Left ventricle myocardium superior (tissue), 1 donor: ENCODE measurements at regions not wholly inside any gene's neighbourhood (a gene's known extent, or its start where the extent isn't known, plus 50 kb on each side); places are given as distances from the start of the nearest gene placed in this dataset.

Experiments
- ATAC-seq: fragments of 200-7000 bp; cut with Tn5 transposase; one replicate; pipeline ENCODE4 v1.9.1; 2020; ENCODE audit warnings: mild to moderate bottlenecking, moderate library complexity
- DNase-seq: peaks from one replicate; pipeline ENCODE4 v3.0.0-alpha.2; 2020
- intact Hi-C: fragments of 100-400 bp; cut with micrococcal nuclease; formaldehyde crosslinking; loops from one replicate; pipeline ENCODE4 v1.11.0; 2022
- donor health status: DM: no; HTN: yes; CAD: no; lungs with severe emphysema.

GRCh38 chr10:108410236-108410635, 1245.7 kb upstream of the SORCS1 start:
- intact Hi-C loops: no loop called here
- DNase-seq (no peak), ATAC-seq (no peak)

- intact Hi-C loops: no loop called here
- no peak for DNase-seq
- no peak for ATAC-seq
Observed at GRCh38 chr10:108409306-108409705, 1244.8 kb upstream of the SORCS1 start.

GRCh38 chr10:108404155-108404554, 1239.6 kb upstream of the SORCS1 start:
- ATAC-seq (no peak), DNase-seq (no peak)
- intact Hi-C loops: no loop called here

- intact Hi-C loops: no loop called here
- ATAC-seq: no peak
- no peak for DNase-seq
Observed at GRCh38 chr10:108399465-108399864, 1235.0 kb upstream of the SORCS1 start.

DNA sequence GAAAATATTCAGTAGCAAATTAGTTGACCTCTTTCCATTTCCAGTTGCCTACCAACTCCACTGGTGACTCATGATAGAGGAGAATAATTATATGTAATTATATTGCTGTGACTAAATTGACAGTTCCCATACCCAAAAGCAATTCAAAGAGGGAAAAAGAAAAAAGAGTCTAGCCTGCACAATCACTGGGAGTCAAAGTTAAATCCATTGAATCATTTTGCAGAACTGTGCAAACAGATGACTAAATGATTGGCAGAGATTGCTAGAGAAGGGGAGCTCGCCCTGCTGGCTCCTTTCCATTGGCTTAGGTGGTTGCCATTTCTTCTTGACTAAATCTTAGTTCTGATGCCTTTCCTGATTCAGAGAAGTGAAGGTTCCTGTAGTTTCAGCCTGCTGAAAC, 1228.6 kb upstream of the SORCS1 start:
- ATAC-seq (no peak), DNase-seq (no peak)
- intact Hi-C loops: no loop called here

DNA sequence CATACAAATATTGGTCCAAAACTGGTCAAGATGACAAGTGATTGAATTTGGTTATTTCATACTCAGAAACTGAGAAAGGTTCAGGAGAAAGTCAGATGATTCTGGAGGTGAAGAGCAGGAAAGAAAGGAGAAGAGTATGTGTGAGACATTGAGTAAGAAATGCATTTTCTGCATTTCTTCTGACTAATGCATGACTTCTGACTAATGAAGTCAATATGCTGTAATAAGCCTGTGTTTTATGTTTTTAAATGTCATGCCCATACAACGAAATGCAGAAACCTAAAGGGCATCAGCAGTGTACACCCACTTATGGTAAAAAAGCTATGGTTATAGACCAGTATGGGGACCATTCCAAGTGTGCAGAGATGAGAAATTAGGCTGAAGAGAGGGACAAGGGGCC, 1227.8 kb upstream of the SORCS1 start:
- no peak for DNase-seq
- ATAC-seq: no peak
- intact Hi-C loops: no loop called here

- DNase-seq (no peak), ATAC-seq (no peak)
- intact Hi-C loops: no loop called here
Observed at GRCh38 chr10:108388706-108389105, 1224.2 kb upstream of the SORCS1 start.

DNA sequence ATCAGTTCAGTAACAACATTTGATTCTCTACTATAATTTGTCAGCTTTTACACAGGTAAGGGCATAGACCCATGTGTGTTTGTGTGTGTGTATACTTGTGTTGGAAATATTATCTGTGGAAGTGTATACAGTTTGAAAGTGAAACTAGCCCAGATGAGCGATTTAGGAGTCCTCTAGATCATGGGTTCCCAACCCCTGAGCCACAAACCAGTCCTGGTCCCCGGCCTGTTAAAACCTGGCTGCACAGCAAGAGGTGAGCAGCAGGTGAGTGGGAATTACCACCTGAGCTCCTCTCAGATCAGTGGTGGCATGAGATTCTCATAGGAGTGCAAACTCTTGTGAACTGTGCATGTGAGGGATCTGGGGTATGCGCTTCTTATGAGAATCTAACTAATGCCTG, 1221.5 kb upstream of the SORCS1 start:
- ATAC-seq: no peak
- DNase-seq: no peak
- intact Hi-C loops: no loop called here

- DNase-seq (no peak), ATAC-seq (no peak)
- intact Hi-C loops: no loop called here
Observed at GRCh38 chr10:108384378-108384777, 1219.9 kb upstream of the SORCS1 start.

DNA sequence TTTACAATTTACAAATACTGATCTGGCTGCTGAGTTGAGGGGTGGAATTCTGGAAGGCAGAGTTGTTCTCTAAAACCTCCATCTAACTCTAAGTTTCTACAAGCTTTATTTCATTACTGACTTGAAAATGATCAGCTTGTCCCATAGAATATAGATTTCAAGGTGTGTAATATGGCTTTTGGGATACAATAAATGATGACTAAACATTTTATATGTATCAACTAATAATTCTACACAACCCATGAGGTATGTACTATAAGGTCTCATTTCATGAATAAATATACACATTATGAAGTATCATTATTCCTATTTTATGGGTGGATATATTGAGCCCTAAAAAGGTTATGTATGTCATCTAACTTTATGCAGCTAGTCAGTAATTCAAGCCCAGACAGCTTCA, 1214.3 kb upstream of the SORCS1 start:
- ATAC-seq: no peak
- intact Hi-C loops: no loop called here
- DNase-seq: no peak

GRCh38 chr10:108375691-108376090, 1211.2 kb upstream of the SORCS1 start:
- intact Hi-C loops: no loop called here
- ATAC-seq (no peak), DNase-seq (no peak)

DNA sequence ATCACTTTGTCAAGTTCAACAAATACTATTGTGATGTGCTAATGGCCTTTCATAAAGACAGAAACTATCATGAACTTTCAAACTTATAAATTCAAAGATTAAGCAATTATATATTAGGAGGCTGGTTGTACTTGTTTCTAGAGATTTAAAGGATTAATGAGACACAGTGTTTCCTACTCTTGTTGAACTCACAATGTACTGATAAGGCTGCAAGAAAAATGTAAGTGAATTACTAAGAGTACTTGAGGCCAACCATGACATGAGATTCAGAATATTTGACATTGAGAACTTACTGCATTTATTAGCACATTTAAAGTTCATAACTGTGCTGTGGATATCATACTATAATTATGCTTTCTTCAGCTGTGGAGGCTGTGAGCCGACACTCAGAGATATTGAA, 1210.5 kb upstream of the SORCS1 start:
- no peak for ATAC-seq
- DNase-seq: no peak
- intact Hi-C loops: no loop called here

- DNase-seq (no peak), ATAC-seq (no peak)
- intact Hi-C loops: no loop called here
Observed at GRCh38 chr10:108365541-108365940, 1201.0 kb upstream of the SORCS1 start.

- DNase-seq (no peak), ATAC-seq (no peak)
- intact Hi-C loops: no loop called here
Observed at GRCh38 chr10:108363576-108363975, 1199.1 kb upstream of the SORCS1 start.

DNA sequence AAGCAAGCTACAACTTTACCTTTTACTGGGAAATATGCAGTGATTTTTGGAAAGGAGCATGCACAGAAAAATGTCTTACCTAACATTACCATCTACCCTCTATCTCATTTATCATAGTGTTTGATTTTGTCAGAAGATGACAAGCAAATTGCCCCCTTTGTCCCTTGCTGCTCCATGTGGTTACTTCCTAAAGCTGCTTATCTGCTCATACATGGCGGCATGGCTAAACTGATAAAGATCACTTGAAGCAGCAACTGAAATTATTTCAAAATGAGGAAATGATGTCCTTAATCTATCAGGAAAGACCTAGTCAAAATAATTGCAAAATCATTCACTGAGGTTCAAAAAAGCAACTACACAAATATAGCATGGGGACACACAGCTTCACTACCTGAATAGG, 1198.5 kb upstream of the SORCS1 start:
- DNase-seq (no peak), ATAC-seq (no peak)
- intact Hi-C loops: no loop called here

DNA sequence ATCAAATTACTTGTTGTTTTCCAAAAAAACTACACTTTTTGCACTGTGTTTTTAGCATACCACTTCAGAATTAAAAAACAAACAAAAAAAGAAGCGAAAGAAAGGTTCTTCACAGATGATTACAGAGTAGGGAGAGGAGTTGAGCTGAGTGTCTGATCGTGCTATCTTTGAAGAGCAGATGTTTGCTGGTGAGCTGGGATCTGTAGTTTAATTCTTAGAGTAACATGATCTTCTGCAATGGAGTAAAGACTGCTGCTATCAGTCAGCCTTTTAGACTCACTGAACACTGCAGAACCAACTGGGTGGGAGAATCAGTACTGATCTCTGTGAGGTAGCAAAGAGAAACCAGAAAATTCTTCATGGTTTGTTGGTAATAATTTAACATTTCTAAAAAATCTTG, 1197.8 kb upstream of the SORCS1 start:
- intact Hi-C loops: no loop called here
- ATAC-seq (no peak), DNase-seq (no peak)

DNA sequence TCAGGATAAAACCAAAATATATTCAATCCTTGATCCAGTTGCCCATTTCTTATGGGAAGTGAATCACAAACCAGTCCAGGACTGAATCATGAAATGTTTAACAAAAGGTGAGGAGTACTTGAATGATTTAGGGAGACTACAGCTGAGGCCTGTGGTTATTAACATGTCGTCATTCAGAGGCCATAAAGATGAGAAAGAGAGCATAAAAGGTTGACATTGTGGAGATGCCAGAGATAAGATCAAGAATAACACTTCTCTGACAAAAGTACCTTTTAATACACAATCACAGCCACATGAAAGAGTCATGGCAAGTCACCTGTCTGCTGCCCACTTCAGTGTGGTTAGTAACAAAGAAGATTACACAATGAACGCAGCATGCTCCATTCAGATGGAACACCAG, 1195.7 kb upstream of the SORCS1 start:
- ATAC-seq: no peak
- intact Hi-C loops: no loop called here

GRCh38 chr10:108358912-108359311, 1194.4 kb upstream of the SORCS1 start:
- intact Hi-C loops: no loop called here
- no peak for ATAC-seq
- DNase-seq: no peak

More for the DNA sequence above, 1195.7 kb upstream of the SORCS1 start:
- no peak for DNase-seq

DNA sequence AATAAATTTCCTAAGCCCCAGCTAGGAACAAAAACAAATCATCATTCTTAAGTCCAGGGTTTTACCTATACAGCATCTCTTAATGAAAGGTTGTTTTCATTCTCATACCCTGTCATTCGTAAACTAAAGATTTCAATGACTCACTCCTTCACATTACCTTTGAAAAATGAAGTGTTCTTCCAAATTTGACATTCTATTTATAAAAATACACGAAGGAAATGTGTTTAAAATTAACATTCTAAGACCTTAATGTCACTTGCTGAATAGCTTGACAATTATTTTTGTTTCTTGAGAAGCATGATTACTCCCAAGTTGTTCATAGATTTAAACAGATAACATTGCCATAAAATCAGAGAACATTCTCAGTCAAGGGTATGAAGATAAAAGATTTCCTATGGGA, 1188.3 kb upstream of the SORCS1 start:
- intact Hi-C loops: no loop called here
- ATAC-seq (no peak), DNase-seq (no peak)

DNA sequence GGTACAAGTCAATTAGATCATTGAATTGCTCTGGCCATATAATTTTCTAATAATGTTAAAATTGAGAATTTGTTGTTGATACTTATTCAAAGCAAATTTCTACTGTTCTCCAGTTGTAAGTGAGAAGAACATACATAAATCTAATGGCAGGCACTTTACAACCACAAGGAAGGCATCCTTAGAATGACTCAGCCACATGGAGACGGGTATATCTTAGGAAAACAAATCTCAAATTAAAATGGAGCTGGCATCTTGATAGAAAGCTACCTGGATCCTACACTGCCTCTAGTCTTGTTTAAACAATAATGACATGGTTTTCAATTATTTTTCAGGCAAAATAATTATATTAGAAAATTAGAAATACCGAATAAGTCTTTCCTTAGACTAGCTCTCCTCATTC, 1183.7 kb upstream of the SORCS1 start:
- intact Hi-C loops: no loop called here
- no peak for ATAC-seq
- DNase-seq: no peak

GRCh38 chr10:108346066-108346465, 1181.6 kb upstream of the SORCS1 start:
- intact Hi-C loops: no loop called here
- DNase-seq (no peak), ATAC-seq (no peak)

DNA sequence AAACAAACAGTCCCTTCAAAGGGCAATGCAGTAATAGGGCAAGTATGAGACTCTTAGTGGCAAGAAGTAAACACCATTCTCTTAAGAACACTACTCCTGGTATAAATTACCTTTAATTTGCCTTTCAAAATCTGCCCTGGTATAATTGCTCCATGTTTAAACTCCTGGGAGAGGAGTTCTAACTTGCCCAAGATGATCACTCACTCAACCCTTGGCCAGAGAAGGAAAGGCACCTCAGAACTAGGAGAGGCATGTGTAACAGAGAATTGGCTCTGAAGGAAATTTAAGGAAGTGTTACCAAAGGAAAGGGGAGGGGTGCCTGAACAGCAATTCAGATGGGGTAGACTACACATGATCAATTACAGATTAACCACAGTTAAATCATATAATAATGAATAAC, 1173.6 kb upstream of the SORCS1 start:
- intact Hi-C loops: no loop called here
- DNase-seq: no peak
- ATAC-seq: no peak
